Left renal pelvis (tissue), 4 donors: ENCODE measurements at regions not wholly inside any gene's neighbourhood (a gene's known extent, or its start where the extent isn't known, plus 50 kb on each side); places are given as distances from the start of the nearest gene placed in this dataset.
"Not testable (repeated sequence)": the region's sequence is repeated elsewhere in the genome, so short reads cannot be mapped to it uniquely, and the experiment has no call there.

ENCODE experiments used
- DNase-seq, 4 donors: peaks; one replicate each; pipeline ENCODE4 v3.0.0-alpha.2; 2013; ENCODE audit warnings: low read depth in 4 of 4, low spot score in 3 of 4

DNA sequence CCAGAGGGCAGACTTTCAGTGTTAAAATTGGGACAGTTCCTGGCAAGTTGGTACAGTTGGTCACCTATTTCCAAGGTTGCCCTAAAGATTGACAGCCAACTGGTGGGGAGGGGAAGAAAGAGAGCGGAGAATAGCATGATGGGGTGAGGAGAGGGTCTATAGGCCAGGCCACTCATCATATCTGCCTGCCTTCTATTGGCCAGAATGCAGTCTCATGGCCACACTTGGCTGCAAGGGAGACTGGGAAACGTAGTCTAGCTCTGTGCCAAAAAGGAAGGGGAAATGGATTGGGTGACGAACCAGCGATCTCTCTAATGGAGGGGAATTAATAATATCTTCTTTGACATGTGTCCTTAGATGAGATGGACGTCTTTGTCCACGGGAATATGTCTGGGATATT lies 197.4 kb upstream of the ATP6AP2 start:
- no peak for DNase-seq

DNA sequence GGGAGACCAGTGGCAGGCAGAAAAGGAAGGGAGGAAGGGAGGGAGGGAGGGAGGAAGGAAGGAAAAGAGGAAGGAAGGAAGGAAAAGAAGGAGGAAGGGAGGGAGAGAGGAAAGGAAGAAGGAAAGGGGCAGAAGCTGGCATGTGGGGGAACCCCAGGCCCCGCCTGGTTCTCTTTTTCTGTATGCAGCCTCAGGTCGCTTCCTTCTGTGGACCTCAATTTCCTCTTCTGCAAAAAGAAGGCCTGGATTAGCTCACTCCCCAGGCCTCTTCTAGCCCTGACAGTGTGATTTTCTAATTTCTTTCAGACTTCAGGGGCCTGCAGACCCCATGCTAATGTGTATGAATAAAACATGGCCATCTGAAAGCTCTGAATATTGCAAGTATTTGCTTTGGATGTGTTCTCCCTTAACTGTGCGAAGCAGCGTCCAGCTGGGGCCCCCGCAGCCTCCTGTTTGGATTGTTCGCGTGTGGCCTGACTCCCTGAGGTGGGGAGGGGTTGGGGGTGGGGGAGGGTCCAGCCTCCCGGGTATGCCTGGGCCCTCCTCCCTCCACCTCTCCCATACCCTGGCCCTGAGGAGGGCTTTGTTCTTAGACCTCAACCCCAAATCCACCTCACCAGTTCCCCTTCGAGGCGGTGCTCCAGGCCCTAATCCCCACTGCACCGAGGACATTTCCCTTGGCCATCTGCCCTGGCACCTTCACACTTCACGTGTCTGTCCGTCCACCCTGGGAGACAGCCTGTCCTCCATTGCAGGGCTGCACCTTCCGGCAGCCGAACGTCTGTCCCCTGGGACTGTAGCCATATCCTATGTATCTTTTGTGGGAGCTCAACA lies 199.9 kb upstream of the ATP6AP2 start:
- no peak for DNase-seq

DNA sequence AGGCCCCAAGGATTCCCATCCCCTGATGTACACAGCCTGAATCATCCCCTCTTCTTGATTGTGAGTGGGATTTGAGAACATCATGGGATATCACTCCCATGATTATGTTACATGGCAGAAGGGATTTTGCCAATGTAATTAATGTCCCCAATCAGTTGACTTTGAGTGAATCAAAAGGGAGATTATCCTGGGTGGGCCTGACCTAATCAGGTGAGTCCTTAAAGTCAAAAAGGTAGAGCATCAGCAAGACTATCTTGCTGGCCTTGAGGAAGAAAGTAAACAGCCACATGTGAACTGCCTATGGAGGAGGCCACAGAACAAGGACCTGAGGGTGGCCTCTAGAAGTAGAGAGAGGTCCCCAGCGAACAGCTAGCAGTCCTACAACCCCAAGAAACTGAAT lies 203.1 kb upstream of the ATP6AP2 start:
- DNase-seq: no peak

DNA sequence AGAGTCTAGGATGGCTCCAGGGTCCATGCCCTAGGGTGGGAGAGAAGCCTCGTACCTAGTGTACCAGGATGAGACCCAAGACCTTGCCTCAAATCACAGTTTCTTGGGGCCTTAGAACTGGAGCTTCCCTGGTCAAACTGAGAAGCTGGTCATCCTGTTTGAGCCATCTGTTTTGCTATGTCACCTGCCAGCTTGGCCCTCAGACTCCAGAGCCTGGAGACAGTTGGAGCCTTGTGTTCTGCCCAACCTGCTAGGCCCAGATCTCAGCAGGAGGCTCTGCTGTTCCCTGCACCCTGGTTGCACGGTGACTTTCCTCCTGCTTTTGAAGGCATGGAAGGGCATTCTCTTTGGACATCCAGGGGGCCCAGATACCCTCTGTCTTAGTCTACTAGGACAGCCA lies 206.3 kb upstream of the ATP6AP2 start:
- no peak for DNase-seq

DNA sequence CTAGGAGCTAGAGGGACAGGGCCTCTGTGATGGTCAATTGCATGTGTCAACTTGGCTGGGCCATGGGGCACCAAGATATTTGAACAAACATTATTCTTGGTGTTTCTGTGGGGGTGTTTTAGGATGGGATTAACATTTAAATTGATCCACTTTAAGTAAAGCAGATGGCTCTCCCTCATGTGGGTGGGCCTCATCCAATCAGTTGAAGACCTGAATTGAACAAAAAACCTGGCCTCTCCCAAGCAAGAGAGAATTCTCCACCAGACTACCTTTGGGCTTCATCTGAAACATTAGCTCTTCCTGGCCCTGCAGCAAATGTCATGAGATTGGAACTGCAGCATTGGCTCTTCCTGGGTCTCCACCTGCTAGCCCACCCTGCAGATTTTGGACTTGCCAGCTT lies 207.1 kb upstream of the ATP6AP2 start:
- DNase-seq: no peak

DNA sequence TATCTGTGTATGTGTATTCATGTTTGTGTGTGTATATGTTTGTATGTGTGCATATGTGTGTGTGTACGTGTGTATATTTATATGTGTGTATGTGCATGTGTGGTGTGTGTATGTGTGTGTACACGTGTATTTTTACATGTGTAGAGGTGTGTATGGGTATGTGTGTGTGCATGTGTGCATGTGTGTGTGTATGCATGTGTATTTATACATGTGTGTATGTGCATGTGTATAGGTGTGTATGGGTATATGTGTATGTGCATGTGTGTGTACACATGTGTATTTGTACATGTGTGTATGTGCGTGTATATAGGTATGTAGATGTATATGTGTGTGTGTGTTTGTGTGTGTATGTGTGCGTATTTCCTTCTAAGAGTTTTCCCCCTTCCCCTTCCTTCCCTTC lies 207.7 kb upstream of the ATP6AP2 start:
- DNase-seq: no peak

DNA sequence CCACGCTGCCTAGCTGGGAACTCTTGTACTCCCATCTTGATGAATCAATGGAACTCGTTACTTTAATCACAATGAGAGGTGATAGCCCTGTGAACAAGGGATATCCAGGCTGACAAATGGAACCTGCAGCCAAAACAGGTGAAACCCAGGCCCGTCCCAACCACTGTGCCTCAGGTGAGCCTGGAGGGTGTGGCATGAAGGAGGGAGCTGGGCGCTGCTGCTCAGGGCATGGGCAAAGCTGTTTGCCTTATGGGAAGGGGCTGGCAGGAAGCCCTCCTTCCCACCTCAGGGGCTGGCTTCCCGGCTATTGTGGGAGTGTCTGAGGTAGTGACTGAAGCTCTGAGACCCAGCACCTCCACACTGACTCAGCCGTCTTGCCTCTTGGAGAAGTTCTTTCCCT lies 209.4 kb upstream of the ATP6AP2 start:
- no peak for DNase-seq

DNA sequence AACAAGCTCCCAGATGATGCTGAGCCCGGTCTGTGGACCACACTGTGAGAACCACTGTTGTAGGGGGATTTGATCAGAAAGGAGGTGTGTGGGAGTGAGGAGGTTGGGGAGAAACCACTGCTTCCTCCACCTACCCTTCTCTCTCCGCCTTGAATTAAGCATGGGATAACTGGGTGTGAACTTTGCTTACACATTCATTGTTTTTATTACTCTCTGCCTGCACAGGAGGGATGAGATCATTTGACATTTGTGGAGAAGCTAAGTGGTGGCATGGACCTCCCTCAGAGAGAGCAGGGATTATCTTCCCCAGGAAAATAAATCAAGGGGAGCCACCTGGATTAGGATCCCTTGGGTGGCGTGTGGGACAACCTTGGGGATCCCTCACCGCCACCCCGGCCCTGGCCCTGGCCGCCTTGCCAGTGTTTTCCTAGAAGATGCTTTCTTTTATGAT lies 212.1 kb upstream of the ATP6AP2 start:
- no peak for DNase-seq

DNA sequence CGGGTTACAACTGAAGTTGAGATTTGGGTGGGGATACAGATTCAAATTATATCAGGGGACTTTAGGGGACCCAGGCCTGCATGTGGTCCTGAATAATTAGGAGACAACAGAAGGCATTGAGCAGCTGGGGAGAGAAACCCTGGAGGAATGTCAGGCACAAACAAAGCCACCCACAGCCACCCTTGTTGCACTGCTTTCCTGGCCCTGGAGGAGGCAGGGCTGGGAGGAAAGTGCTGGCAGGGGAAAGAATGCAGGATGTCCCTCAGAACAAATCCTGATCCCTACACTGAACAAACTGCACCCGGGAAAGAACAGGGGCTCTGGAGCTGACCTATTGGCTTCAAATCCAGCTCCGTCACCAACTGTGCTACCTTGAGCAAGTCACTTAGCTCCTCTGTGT lies 214.1 kb upstream of the ATP6AP2 start:
- DNase-seq: no peak

DNA sequence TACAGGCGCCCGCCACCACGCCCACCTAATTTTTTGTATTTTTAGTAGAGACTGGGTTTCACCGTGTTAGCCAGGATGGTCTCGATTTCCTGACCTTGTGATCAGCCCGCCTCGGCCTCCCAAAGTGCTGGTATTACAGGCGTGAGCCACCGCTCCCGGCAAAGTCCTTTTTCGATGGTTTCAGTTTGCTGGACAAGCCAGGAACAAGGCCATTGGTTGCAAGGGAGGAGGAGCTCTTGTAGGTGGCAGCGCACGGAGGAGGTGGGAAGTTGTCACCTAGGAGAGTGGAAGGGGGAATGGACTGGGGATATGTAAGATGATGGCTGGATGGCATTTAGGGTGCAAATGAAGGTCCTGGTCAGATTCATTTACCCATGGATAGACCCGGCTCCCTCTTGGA lies 218.5 kb upstream of the ATP6AP2 start:
- not testable (repeated sequence) for DNase-seq

DNA sequence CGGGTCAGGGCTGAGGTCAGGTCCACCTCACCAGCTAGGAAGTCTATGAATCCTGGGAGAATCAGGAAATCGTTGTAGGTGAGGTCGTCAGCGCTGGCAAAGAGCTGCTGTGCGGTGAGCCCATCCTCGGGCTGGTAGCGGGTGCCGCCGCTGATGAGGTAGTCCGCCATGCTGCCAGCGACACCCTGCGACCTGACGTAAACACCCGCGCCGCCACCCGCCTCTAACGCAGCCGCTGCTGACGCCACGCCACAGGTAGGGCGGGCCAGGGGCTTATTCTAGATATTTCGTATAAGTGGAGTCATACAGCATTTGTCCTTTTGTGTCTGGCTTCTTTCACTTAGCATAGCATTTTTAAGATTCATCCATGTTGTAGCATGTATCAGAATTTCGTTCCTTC lies 220.2 kb upstream of the ATP6AP2 start:
- DNase-seq: no peak

DNA sequence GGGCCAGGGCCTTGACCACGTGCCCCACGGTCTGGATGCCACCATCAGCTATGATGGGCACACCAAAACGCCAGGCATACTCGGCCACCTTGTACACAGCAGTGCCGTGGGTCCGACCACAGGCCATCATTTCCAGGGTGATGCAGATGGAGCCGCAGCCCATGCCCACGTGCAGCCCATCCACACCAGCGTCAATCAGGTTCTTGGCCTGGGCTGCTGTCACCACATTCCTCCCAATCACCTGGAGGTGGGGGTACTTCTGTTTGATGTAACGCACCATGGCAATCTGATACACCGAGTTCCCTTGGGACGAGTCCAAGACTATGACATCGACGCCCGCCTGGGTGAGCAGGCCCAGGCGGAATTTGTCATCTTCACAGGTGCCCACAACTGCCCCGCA lies 221.2 kb upstream of the ATP6AP2 start:
- DNase-seq: no peak

DNA sequence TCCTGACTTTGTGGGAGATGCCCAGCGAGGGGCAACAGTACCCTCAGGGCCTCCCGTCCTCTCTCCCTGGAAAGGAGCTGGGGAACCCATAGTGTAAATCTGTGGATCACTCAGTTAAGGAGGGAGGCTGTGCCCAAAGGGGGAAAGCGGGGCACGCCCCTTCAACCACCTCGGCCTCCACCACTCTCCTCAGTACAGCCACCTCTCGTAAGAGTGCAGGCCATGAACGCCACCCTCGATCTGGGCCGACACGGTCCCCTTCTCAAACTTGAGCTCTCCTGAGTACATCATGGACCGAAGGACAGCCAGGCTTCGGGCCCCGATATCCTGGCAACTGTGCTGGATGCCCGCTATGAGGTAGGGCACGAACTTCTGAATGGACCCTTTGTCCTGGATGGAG lies 221.8 kb upstream of the ATP6AP2 start:
- no peak for DNase-seq

DNA sequence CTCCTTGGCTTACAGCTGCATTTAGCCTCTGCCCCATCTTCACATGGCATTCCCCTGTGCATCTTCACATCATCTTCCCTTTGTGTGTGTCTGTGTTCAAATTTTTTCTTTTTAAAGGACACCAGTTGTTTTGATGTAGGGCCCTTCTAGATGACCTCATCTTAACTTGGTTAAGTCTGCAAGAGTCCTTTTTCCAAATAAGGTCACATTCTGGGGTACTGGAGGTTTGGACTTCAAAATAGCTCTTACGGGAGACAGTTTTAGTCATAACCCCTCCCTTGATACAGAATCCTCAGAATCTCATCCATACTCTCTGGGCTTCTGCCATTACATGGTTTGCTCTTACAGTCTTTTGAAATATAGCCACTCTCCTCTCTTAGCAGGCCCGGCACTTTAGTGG lies 231.5 kb upstream of the ATP6AP2 start:
- DNase-seq: no peak

DNA sequence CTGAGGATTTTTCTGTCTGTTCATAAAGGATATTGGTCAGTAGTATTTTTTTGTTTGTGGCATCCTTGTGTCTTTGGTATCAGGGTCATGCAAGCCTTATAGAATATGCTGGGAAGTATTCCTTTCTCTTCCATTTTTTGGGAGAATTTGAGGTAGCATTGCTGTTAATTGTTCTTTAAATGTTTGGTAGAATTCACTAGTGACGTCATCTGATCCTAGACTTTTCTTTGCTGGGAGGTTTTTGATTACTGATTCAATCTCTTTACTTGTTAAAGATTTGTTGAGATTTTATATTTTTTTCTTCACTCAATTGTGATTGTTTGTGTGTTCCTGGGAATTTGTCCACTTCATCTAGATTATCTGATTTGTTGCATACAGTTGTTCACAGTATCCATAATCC lies 234.4 kb upstream of the ATP6AP2 start:
- no peak for DNase-seq

DNA sequence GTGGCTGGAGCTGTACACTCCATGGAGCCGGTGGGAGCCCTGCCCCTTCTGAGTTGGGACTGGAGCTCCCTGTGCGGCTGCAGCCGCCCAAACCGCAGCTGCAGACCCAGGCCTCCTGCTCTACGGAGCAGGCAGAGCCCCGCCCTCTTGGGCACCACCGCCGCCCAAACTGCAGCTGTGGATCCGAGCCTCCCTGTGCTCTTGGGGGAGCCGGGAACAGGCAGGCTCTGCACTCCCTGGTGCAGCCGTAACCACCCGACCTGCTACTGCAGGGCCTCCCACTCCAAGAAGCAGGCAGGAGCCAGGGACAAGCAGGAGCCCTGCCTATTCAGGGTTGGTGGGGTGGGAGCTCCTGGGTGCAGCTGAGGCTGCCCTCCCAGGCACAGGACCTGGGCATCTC lies 237.5 kb upstream of the ATP6AP2 start:
- DNase-seq: no peak

DNA sequence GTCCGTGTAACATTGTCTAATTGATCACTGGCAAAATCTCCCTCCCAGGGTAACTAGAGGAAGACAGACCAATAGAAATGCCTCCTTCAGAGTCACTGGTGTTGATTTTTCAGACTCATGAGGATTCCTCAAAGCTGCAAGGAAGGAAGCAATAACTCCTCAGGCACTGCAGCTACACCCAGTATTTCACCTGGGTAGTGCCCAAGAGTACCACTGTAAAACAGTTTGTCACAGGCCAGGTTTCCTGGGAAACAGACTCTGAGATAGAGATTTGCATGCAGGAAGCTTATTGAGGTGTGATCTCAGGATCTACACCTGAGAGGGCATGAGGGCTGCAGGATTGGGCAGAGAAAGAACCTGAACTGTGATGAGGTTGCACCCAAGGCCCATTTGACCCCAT lies 240.7 kb upstream of the ATP6AP2 start:
- DNase-seq: no peak

DNA sequence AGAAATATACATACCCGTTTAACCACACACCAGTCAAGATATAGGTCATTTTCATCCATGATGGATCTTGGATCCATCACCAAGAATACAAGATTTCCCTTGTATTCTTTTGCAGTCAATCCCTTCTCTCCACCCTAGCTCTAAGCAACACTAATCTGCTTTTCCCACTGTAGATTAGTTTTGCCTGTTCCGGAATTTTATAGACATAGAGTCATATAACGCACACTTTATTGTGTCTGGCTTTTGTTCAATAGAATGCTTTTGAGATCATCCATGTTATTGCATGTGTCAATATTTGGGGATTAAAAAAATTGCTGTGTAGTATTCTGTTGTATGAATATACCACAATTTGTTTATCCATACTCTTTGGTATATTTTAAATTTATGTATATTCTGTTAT lies 235.6 kb upstream of the BCOR start:
- no peak for DNase-seq

DNA sequence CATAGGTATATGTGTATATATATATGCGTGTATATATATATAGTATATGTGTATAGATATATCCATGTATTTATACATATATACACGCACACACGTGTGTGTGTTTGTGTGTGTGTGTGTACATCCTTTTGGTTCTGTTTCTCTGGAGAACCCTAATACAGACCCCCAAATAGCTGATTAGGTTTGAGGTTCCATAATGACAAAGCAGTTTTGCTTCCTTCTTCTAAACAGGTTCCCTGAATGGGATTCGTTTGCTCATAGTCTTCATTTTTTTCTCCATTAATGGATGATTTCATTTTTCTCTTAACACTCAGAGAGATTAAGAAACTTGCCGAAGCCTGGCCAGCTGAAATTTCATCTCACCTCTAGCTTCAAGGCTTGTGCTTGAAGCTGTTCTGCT lies 234.0 kb upstream of the BCOR start:
- no peak for DNase-seq

DNA sequence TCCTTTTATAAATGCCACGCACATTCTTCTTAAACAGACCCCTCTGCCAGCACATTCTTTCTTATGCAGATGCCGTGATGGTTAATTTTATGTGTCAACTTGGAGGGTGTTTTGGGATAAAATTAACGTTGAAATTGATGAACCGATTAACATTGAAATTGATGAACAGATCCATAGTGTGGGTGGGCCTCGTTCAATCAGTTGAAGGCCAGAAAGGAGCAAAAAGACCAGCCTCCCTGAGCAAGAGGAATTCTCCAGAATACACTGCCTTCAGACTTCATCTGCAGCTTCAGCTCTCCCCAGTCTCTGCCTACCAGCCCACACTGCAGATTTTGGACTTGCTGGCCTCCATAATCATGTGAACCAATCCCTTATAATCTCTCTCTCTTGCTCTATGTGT lies 233.6 kb upstream of the BCOR start:
- DNase-seq: no peak

DNA sequence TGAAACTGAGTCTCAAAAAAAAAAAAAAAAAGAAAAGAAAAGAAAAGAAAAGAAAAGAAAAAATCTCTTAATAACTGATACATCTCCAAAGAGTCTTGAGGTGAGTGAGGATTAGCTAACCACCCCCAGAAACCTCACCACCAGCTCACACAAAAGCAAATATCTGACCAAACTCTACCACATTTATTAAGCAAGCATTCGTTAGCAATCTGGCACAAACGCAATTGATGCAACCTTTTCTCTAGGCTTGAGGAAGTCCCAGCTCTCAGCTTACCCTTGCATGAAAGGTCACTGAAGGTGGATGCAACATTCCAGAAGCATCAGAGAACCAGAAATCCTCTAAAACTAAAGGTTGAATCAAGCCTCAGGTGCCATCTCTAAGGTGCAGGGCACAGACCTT lies 231.9 kb upstream of the BCOR start:
- no peak for DNase-seq

DNA sequence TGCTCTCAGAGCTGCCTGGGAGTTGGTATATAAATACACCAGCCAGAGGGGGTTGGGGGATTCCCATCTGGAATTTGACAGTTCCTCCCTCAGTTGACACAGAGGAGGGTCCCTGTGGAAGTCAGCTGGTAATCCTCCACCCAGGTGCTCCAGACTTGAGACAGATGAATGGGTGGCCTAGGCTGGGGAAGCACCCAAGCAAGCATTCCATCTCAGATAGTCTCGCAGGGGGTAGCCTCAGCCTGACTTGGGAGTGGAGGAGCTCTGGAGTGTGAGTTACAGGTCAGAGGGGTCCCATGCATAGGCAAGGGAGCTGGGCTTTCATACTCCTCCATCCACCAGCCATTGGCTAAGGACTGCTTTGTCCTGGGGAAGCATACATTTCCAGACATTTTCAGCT lies 229.3 kb upstream of the BCOR start:
- DNase-seq: no peak
